HG03159 (cell line): ENCODE measurements at regions not wholly inside any gene's neighbourhood (a gene's known extent, or its start where the extent isn't known, plus 50 kb on each side); places are given as distances from the start of the nearest gene placed in this dataset.

Experiments used
- ATAC-seq: cut with Tn5 transposase; IDR thresholded peaks from one replicate; pipeline ENCODE4 v1.9.1; 2021; ENCODE audit warnings: mild to moderate bottlenecking, moderate library complexity; ENCODE audit not compliant: unreplicated experiment

DNA sequence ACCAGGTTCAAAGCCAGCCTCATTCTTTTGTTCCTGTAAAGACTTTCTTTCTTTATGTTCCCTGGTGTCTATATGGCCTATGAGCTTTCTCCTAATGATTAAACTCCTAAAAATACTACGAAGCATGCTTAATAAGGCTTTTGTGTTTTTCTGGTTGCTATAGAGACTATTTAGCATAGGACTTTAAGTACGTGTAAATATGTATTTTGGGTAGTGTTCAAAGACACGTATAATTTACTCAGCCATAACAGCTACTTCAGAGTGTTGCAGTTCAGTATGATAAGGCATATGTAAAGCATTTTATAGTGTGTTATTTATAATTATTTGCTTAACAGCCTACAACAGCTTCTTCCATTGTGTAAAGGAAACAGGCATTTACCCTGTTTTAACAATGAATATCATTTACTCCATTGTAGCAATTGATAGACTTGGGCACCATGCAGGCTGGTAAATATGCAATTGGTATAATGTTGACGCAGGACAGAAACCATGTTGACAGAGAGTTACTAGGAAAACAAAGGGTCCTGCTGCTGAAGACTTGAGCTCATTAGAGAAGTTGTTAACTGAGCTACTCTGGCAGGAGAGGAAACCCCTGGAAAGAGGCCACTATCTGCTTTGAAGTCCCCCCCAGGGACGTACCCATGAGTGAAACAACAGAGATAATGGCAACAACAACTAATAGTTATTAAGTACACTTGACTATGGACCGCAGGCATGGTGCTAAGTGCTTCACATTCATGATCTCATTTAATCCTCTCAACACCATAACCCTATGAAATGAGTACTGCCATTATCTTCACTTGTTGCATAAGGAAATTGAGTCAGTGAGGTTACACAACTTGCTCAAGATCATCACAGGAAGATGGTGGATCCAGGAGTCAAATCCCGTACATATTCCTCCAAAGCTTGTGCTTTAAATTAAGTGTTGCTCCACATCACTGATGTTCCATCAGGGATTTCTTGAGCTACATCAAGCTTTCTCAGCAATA is 342.2 kb upstream of the DYNLRB2 start:
- ATAC-seq: no peak

DNA sequence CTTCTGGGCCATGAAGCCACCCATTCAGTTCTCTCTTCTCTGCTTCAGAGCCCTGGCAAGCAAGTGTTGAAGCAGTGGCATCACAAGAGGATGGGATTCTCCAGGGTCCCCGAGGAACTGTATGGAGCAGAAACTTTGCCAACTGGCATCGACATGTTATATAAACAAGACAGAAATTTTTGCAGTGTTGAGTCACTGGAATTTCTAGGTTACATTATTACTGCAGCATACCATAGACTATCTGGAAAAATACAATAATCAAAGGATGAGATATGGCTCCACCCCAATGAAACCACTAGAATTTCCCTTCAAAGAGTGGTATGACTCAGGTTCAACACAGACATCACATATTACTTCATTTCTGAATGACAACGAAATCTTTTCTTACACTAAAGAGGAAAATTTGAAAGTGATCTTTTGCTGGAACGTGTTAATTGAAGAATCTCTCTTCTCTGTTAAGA is 343.0 kb upstream of the DYNLRB2 start:
- ATAC-seq: no peak

GRCh38 chr16:80191928-80192327 is 348.9 kb upstream of the DYNLRB2 start:
- no peak for ATAC-seq

DNA sequence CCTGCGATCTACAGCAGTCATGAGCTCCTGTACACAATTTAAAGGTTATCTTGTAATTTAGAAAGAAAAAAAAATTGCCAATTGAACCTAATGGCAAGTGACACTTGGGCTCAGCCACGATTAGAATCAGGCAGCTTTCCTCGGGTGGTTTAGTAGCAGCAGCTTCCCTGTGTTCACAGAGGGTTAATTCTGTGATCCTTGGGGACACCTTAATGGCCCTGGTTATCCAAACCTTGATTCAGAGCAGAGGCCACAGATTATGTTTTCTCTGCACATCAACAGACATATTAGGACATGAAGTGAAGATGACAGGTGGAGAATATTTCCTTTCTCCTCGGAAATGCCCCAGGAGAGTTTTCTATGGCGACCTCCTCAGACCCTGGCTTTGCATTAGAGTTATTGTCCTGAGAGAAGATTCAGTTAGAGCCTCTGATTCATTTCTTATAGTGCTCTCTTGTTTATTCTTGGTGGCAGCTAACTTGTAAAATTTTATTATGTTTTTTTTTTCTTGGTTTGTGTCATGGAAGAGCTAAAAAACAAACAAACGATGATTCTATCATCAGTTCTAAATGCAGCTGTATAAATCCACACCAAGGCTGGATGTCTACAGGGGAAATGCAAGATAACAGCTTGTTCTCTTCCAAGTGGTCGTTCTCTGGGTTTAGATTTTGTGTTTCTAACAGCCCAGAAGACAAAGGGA is 351.2 kb upstream of the DYNLRB2 start:
- ATAC-seq: no peak

DNA sequence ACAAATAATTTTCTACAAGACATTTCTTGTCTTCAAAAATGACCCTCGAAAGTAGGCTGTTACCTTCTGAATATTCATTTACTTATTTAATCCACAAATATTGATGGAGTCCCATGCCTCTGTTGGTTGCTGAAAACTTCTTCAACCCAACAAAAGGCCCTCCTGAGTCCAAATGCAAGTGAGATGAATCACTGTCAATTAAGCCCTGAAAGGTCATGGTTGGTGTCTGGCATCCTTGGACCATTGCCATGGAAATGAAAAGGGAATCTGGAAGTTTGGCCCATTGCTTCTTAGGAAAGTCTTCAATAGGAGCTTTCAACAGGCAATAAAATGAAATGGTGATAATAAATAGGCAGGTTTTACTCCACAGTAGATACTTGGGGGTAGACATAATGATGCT is 364.7 kb upstream of the DYNLRB2 start:
- ATAC-seq: no peak

DNA sequence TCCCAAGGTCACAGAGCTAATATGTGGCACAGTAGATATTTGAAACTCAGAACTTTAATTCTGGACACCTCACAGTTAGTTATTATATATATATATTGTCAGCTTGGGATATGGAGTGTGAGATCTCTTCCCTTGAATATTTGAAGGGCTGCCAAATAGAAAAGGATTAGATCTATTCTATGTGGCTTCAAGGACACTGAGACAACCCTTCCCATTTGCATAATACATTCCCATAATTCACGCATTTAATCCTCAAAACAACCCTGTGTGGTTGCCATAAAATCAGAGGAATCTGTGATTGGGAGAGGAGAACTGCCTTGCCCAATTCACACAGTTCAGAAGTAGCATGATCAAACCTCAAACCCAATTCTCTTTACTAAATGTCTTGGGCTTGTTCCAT is 365.8 kb upstream of the DYNLRB2 start:
- no peak for ATAC-seq

DNA sequence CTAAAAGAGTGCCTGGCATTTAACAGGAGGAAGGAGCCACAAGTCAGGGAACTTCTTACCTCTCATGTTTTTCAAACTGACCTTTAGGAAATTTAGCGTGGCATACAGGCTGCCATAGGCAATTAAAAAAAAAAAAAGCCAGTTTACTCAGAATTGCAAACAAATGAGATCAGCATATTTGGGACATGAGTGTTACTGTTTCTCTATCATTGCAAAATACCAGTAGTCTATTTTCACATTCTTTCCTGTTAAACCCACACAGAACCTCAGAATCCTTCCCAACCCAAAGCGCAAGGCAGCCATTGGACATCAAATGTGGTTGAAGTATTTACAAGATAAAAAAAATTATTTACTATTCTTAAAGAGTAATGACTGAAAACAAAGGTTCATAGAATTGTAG is 366.4 kb upstream of the DYNLRB2 start:
- ATAC-seq: no peak

- ATAC-seq: no peak
These were observed 369.0 kb upstream of the DYNLRB2 start for GRCh38 chr16:80171746-80172145.

- ATAC-seq: no peak
These were observed 369.6 kb upstream of the DYNLRB2 start for GRCh38 chr16:80171199-80171598.

- ATAC-seq: no peak
These were observed 373.0 kb upstream of the DYNLRB2 start for GRCh38 chr16:80167657-80168390.

DNA sequence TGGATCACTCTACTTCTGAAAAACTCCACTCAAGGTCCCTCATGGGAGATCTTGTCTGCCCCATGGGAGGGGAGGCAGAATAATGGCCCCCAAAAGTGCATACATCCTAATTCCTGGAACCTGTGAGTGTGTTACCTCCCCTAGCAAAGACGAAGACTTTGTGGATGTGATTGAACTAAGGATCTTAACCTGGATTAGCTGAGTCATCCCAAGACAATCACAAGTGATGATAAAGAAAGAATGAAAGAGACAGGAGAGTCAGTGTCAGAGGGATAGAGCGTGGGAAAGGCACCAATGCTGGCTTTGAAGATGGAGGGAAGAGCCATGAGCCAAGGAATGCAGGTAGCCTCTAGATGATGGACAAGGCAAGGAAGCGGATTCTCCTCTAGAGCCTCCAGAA is 374.7 kb upstream of the DYNLRB2 start:
- ATAC-seq: no peak

GRCh38 chr16:80164966-80165550 is 375.7 kb upstream of the DYNLRB2 start:
- ATAC-seq: no peak

GRCh38 chr16:80163339-80163738 is 377.5 kb upstream of the DYNLRB2 start:
- ATAC-seq: no peak

DNA sequence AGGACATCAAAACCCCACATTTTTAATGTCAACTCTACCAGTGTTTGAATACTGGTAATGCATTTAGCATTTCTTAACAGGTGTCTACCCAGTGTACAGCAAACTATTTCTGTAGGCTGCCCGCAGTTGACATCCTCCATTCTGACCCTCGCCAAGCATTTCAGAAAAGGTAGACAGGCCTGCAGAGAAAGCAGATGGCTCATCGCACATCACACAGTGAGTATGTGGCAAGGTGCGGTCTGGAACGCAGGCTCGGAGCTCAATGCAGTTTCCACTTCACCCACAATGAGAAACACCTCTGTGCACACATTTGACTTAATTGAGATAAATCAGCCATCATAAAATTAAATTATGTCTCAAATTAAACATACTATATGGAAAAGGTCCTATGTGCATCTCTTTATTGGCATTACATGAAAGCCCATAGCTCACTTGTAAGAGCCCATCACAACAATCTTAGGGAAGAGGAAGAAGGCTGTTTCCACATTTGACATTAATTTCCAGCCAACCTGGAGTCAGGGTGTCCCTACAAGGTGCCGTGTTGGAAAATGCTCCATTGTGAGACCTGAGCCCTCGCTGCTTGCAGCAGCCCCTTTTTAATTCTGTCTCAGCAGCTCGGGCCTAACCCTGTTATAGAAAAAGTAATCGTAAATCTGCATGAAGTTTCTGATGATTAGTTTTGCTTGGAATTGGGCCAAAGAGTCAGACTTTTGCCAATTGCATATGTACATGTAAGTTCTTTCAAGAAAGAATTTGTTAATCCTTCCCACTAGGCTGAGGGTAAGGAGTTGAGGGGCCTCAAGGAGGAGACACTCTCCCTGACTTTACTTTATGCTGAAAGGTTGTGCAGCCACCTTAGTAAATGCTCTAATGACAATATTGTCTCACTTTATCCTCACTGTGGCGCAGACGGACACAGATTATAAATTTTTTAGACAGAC is 378.7 kb upstream of the DYNLRB2 start:
- no peak for ATAC-seq

GRCh38 chr16:80158766-80159165 is 382.0 kb upstream of the DYNLRB2 start:
- no peak for ATAC-seq

GRCh38 chr16:80151722-80152111 is 389.1 kb upstream of the DYNLRB2 start:
- no peak for ATAC-seq

GRCh38 chr16:80150978-80151721 is 389.6 kb upstream of the DYNLRB2 start:
- no peak for ATAC-seq

- ATAC-seq: no peak
These were observed 392.0 kb upstream of the DYNLRB2 start for GRCh38 chr16:80148826-80149225.

DNA sequence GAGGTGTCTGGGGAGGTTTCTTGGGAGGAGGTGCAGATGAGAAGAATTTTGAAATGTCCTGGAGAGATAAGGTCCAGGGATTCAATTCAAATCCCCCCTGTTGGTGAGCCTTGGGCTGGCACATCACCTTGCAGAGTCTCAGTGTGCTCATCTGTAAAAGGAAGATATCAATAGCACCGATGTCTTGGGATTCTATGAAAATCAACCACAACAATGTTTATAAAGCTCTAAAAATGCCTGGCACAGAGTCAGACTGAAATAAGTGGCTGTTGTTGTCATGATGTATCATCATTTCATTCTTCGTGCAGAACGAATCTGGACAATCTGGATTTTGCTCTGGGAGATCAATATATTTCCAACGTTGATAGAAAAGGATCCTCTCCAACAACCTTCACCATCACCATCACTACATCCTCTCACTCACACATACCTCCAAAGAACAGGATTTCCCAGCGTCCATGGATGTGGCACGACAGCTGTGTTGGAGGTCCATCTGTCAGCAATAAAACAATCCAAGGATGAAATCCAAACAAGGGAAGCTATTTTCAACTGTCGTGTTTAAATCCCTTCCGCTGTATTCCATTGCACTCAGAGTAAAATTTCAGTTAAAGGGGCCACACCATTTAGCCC is 393.7 kb upstream of the DYNLRB2 start:
- no peak for ATAC-seq
